ENCODE measurements at regions not wholly inside any gene's neighbourhood (a gene's known extent, or its start where the extent isn't known, plus 50 kb on each side); places are given as distances from the start of the nearest gene placed in this dataset.

DNA sequence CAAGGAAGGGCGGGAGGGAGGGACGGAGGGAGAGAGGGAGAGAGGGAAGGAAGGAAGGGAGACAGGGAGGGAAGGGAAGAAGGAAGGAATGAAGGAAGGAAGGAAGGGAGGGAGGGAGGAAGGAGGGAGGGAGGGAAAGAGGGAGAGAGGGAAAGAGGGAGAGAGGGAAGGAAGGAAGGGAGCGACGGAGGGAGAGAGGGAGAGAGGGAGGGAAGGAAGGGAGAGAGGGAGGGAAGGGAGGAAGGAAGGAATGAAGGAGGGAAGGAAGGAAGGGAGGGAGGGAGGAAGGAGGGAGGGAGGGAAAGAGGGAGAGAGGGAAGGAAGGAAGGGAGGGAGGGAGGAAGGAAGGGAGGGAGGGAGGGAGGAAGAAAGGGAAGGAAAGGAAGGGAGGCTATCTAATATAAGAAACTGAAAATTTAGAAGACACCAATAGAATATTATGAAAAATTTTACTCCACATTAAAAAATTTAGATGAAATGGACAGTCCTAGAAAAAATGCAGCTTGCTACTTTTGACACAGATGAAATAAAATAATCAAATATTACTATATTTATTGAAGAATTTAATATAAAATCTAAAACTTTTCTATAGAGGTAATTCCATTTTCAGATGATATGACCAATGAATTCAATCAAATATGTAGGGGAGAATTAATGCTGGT, 280.3 kb upstream of the SLITRK3 start:
- Histone ChIP-seq H3K9me3 (peaks cover 0 to 20% (median 5%) of the 10 kb centered on the region in 4 donors), H3K4me3 (no peak overlapping the region), H3K4me1 (no peaks in the 10 kb centered on the region), H3K36me3 (no peaks in the 10 kb centered on the region), H3K27ac (no peak overlapping the region), H3K27me3 (no peaks in the 10 kb centered on the region)
- TF ChIP-seq POLR2AphosphoS5 (IDR thresholded peaks at IDR 0.05) (no peak), EP300 (IDR thresholded peaks at IDR 0.05) (no peak), CTCF (IDR thresholded peaks at IDR 0.05) (no peak), POLR2A (IDR thresholded peaks at IDR 0.05) (no peak)
- 82 to 89% (median 85%) methylated on average over 4 of the region's 4 CpGs for WGBS, 5 donors
- no peak for DNase-seq
- intact Hi-C loops (cut with DNase I; ENCODE audit: low total_unique reads): no loop called here

DNA sequence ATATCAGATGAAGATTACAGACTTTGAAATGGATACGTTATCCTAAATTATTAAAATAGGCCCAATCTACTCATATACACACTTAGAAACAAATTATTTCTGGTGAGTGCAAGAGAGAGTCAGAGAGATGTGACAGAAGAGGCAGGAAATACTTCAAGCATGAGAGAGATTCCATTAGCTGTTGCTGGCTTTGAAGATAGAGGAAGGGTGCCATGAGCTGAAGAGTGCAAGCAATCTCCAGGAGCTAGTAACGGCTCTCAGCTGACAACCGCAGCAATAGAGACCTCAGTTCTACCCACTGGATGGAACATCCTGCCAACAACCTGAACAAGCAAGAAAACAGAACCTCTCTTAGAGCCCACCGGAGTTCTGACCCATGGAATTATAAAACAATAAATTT, 270.7 kb upstream of the SLITRK3 start:
- peaks cover 0 to 5% (median 2%) of the 10 kb centered on the region in 4 donors for H3K9me3 ChIP-seq
- H3K36me3 ChIP-seq: no peaks in the 10 kb centered on the region
- peaks cover 0 to 10% (median 0%) of the 10 kb centered on the region in 4 donors for H3K4me1 ChIP-seq
- no peak overlapping the region for H3K4me3 ChIP-seq
- intact Hi-C loops (cut with DNase I; ENCODE audit: low total_unique reads): no loop called here
- 79 to 88% (median 84%) methylated on average over 4 of the region's 4 CpGs for WGBS, 5 donors
- H3K27me3 ChIP-seq: no peaks in the 10 kb centered on the region
- no peak for TF ChIP-seq POLR2A (IDR thresholded peaks at IDR 0.05)
- TF ChIP-seq EP300 (IDR thresholded peaks at IDR 0.05): no peak
- no peak for TF ChIP-seq POLR2AphosphoS5 (IDR thresholded peaks at IDR 0.05)
- TF ChIP-seq CTCF (IDR thresholded peaks at IDR 0.05): no peak
- H3K27ac ChIP-seq: no peak overlapping the region
- no peak for DNase-seq

GRCh38 chr3:165464736-165465135, 268.6 kb upstream of the SLITRK3 start:
- TF ChIP-seq CTCF (IDR thresholded peaks at IDR 0.05): no peak
- no peak for TF ChIP-seq EP300 (IDR thresholded peaks at IDR 0.05)
- TF ChIP-seq POLR2A (IDR thresholded peaks at IDR 0.05): no peak
- no peak for TF ChIP-seq POLR2AphosphoS5 (IDR thresholded peaks at IDR 0.05)
- Histone ChIP-seq H3K36me3 (no peaks in the 10 kb centered on the region), H3K9me3 (peaks cover 0 to 5% (median 0%) of the 10 kb centered on the region in 4 donors), H3K27me3 (no peaks in the 10 kb centered on the region), H3K4me1 (peaks cover 0 to 10% (median 0%) of the 10 kb centered on the region in 4 donors), H3K4me3 (no peak overlapping the region), H3K27ac (no peak overlapping the region)
- peak in 1 of 2 donors; percentile 48 for DNase-seq
- 77 to 91% (median 87%) methylated on average over 2 of the region's 2 CpGs for WGBS, 5 donors
- intact Hi-C loops (cut with DNase I; ENCODE audit: low total_unique reads): no loop called here

- 69 to 94% (median 81%) methylated on average over 1 of the region's 1 CpG for WGBS, 5 donors
- no peaks in the 10 kb centered on the region for H3K27me3 ChIP-seq
- TF ChIP-seq POLR2A (IDR thresholded peaks at IDR 0.05): no peak
- TF ChIP-seq CTCF (IDR thresholded peaks at IDR 0.05): no peak
- no peak for TF ChIP-seq POLR2AphosphoS5 (IDR thresholded peaks at IDR 0.05)
- H3K9me3 ChIP-seq: peaks cover 0 to 5% (median 0%) of the 10 kb centered on the region in 4 donors
- H3K27ac ChIP-seq: no peak overlapping the region
- no peak overlapping the region for H3K4me3 ChIP-seq
- intact Hi-C loops (cut with DNase I; ENCODE audit: low total_unique reads): no loop called here
- H3K36me3 ChIP-seq: no peaks in the 10 kb centered on the region
- peaks cover 0 to 10% (median 0%) of the 10 kb centered on the region in 4 donors for H3K4me1 ChIP-seq
- DNase-seq: peak in 1 of 2 donors; percentile 27
These were observed 267.3 kb upstream of the SLITRK3 start for GRCh38 chr3:165463531-165463930.

Measured in stomach (tissue), 8 donors.